AG04449 (cell line): ENCODE measurements at regions not wholly inside any gene's neighbourhood (a gene's known extent, or its start where the extent isn't known, plus 50 kb on each side); places are given as distances from the start of the nearest gene placed in this dataset.

ENCODE experiments used
- CTCF ChIA-PET: fragments of 350-600 bp; formaldehyde crosslinking; extraction: SDS; loops from one replicate; lab custom pipeline; 2021; ENCODE audit warnings: antibody characterized with exemption; lab: Yijun Ruan, JAX
- POLR2A ChIA-PET: fragments of 400-600, 350-600 bp; formaldehyde crosslinking; extraction: SDS; loops from one replicate; lab custom pipeline; 2020; ENCODE audit warnings: antibody characterized with exemption, inconsistent platforms; lab: Yijun Ruan, JAX
- DNase-seq: peaks from one replicate; pipeline ENCODE4 v3.0.0-alpha.2; 2010; ENCODE audit warnings: low read depth, low spot score
- H3K4me3 ChIP-seq: 2 replicates; pipeline ENCODE4 v1.5.1; 2011; ENCODE audit warnings: low read depth, mild to moderate bottlenecking, control low read depth, low read length
- CTCF ChIP-seq: IDR thresholded peaks from one replicate; pipeline ENCODE4 v1.5.1; 2011; ENCODE audit warnings: mild to moderate bottlenecking, moderate library complexity, low read length, control low read depth, inconsistent platforms; ENCODE audit not compliant: insufficient read depth; ENCODE audit errors: missing control alignments

- POLR2A ChIA-PET: no interaction called here
- no peak for TF ChIP-seq CTCF
- CTCF ChIA-PET: no interaction called here
- no peak for DNase-seq
- H3K4me3 ChIP-seq: no peak overlapping the region
Observed at GRCh38 chr6:169862043-169862891, 110.8 kb downstream of the ERMARD start.

- ChIA-PET CTCF (no interaction called here), POLR2A (no interaction called here)
- no peak for DNase-seq
- TF ChIP-seq CTCF: no peak
- H3K4me3 ChIP-seq: no peak overlapping the region
Observed at GRCh38 chr6:169861431-169862042, 110.1 kb downstream of the ERMARD start.

- POLR2A ChIA-PET: no interaction called here
- CTCF ChIA-PET: no interaction called here
- TF ChIP-seq CTCF: no peak
- no peak for DNase-seq
- H3K4me3 ChIP-seq: no peak overlapping the region
Observed at GRCh38 chr6:169859978-169860703, 108.7 kb downstream of the ERMARD start.

- TF ChIP-seq CTCF: no peak
- ChIA-PET POLR2A (no interaction called here), CTCF (no interaction called here)
- no peak for DNase-seq
- no peak overlapping the region for H3K4me3 ChIP-seq
Observed at GRCh38 chr6:169859401-169859977, 108.1 kb downstream of the ERMARD start.

GRCh38 chr6:169858935-169859351, 107.5 kb downstream of the ERMARD start:
- no peak for DNase-seq
- POLR2A ChIA-PET: no interaction called here
- CTCF ChIA-PET: no interaction called here
- H3K4me3 ChIP-seq: no peak overlapping the region
- no peak for TF ChIP-seq CTCF
